ENCODE measurements at regions not wholly inside any gene's neighbourhood (a gene's known extent, or its start where the extent isn't known, plus 50 kb on each side); places are given as distances from the start of the nearest gene placed in this dataset.

DNA sequence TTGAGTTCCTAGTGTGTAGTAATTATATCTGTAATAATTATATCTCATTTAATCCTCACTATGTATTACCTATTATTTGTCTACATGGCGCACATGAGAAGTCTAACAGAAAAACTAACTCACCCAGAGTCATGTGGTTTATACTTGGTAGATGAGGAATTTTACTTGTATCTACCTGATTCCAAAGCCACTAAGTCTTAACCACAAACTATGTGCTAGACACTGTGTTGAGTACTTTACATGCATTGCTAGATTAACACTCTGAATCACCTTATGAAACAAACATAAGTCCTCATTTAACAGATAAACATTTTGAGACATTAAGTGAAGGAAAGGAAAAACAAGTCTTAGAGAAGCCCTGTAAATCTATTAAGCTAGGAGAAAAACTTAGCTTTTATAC, 404.8 kb downstream of the TLR4 start:
- no peak for DNase-seq
- no peaks in the 10 kb centered on the region for H3K27me3 ChIP-seq

DNA sequence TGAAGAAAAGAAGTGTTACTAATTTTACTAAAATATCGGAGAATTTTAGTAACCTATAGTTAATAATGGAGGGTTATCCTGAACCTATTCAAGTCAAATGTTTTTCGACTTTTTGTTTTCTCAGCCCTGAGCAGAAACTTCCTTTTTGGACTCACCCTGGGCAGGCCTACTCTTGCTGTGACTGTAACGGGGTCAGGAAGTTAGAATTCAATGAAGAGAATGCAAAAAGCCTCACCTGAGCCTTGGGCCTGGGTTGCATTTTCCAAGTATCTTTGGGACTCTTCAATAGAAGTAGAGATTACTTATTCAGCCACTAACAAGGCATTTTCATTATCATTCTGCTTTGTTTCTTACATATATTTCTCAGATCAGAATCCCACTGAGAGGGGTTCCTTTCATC, 405.3 kb downstream of the TLR4 start:
- no peak overlapping the region for H3K4me3 ChIP-seq (ENCODE audit: low read depth, low read length)
- TF ChIP-seq, protein P1, sequence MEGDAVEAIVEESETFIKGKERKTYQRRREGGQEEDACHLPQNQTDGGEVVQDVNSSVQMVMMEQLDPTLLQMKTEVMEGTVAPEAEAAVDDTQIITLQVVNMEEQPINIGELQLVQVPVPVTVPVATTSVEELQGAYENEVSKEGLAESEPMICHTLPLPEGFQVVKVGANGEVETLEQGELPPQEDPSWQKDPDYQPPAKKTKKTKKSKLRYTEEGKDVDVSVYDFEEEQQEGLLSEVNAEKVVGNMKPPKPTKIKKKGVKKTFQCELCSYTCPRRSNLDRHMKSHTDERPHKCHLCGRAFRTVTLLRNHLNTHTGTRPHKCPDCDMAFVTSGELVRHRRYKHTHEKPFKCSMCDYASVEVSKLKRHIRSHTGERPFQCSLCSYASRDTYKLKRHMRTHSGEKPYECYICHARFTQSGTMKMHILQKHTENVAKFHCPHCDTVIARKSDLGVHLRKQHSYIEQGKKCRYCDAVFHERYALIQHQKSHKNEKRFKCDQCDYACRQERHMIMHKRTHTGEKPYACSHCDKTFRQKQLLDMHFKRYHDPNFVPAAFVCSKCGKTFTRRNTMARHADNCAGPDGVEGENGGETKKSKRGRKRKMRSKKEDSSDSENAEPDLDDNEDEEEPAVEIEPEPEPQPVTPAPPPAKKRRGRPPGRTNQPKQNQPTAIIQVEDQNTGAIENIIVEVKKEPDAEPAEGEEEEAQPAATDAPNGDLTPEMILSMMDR (IDR thresholded peaks at IDR 0.05; ENCODE audit: low read depth, low read length) = no peak
- no peak for DNase-seq
- H3K9me3 ChIP-seq = no peaks in the 10 kb centered on the region
- H3K27me3 ChIP-seq = no peaks in the 10 kb centered on the region
- no peaks in the 10 kb centered on the region for H3K36me3 ChIP-seq
- H3K4me1 ChIP-seq = no peaks in the 10 kb centered on the region

More for the DNA sequence above, 404.8 kb downstream of the TLR4 start:
- H3K4me1 ChIP-seq = no peaks in the 10 kb centered on the region
- no peak overlapping the region for H3K4me3 ChIP-seq (ENCODE audit: low read depth, low read length)
- no peaks in the 10 kb centered on the region for H3K36me3 ChIP-seq
- H3K9me3 ChIP-seq = no peaks in the 10 kb centered on the region
- TF ChIP-seq, protein P1 (IDR thresholded peaks at IDR 0.05; ENCODE audit: low read depth, low read length) = no peak

DNA sequence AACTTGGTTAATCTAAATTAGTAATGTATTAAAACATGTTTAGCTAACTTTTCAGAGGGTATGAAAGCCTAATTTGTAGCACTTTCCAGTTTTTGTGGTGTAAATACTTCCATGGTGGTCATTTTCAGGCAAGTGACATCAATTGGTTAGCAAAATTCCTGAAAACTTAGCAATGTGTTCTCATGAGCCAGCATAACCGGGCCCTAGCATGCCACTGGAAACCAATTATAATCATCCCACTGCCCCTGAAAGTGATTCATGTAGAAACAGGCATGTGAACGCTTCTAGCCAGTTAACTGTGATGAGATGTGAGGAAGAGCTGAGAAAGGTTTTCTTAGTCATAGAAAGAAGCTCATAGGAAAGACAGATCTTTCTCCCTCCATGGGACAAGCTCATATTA, 417.2 kb downstream of the TLR4 start:
- H3K9me3 ChIP-seq = no peaks in the 10 kb centered on the region
- no peak for DNase-seq
- TF ChIP-seq, protein P1 (IDR thresholded peaks at IDR 0.05; ENCODE audit: low read depth, low read length) = no peak
- no peaks in the 10 kb centered on the region for H3K4me1 ChIP-seq
- no peak overlapping the region for H3K4me3 ChIP-seq (ENCODE audit: low read depth, low read length)
- no peaks in the 10 kb centered on the region for H3K27me3 ChIP-seq
- no peaks in the 10 kb centered on the region for H3K36me3 ChIP-seq

DNA sequence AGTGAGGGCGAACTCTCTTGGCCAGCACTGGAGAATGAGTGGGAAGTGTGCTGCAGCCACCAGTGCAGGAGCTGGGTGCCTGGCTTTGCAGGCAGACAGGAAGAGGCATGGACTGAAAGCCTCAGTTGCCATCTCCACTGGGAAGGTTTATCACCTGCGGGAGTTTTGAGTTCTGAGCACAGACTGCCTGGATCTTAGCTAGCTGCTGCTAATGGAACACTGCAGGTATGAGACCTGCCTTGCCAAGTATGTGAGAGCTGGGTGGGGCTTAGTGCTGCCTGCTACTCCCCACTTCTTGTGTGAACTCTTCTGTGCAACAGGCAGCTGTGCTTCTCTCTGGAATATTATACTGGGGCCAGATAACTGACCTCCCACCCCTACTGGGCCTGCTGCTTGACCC, 424.1 kb downstream of the TLR4 start:
- Histone ChIP-seq H3K4me1 (no peaks in the 10 kb centered on the region), H3K27me3 (no peaks in the 10 kb centered on the region), H3K9me3 (no peaks in the 10 kb centered on the region), H3K4me3 (ENCODE audit: low read depth, low read length) (no peak overlapping the region), H3K36me3 (no peaks in the 10 kb centered on the region)
- TF ChIP-seq, protein P1 (IDR thresholded peaks at IDR 0.05; ENCODE audit: low read depth, low read length) = no peak
- DNase-seq = no peak

GRCh38 chr9:118129541-118129940, 425.3 kb downstream of the TLR4 start:
- TF ChIP-seq, protein P1 (IDR thresholded peaks at IDR 0.05; ENCODE audit: low read depth, low read length) = no peak
- Histone ChIP-seq H3K4me1 (no peaks in the 10 kb centered on the region), H3K9me3 (no peaks in the 10 kb centered on the region), H3K36me3 (no peaks in the 10 kb centered on the region), H3K4me3 (ENCODE audit: low read depth, low read length) (no peak overlapping the region), H3K27me3 (no peaks in the 10 kb centered on the region)
- DNase-seq = no peak

GRCh38 chr9:118148990-118149389, 444.8 kb downstream of the TLR4 start:
- DNase-seq = no peak

More at GRCh38 chr9:118148990-118149389, 444.8 kb downstream of the TLR4 start:
- Histone ChIP-seq H3K4me3 (ENCODE audit: low read depth, low read length) (no peak overlapping the region), H3K4me1 (no peaks in the 10 kb centered on the region), H3K36me3 (no peaks in the 10 kb centered on the region), H3K27me3 (no peaks in the 10 kb centered on the region), H3K9me3 (no peaks in the 10 kb centered on the region)
- TF ChIP-seq, protein P1 (IDR thresholded peaks at IDR 0.05; ENCODE audit: low read depth, low read length) = no peak

Data from BE2C (cell line).